GM21360 (cell line): ENCODE measurements at regions not wholly inside any gene's neighbourhood (a gene's known extent, or its start where the extent isn't known, plus 50 kb on each side); places are given as distances from the start of the nearest gene placed in this dataset.

Experiments
- ATAC-seq: cut with Tn5 transposase; IDR thresholded peaks from one replicate; pipeline ENCODE4 v1.9.1; 2021; ENCODE audit warnings: mild to moderate bottlenecking, moderate library complexity; ENCODE audit not compliant: unreplicated experiment

DNA sequence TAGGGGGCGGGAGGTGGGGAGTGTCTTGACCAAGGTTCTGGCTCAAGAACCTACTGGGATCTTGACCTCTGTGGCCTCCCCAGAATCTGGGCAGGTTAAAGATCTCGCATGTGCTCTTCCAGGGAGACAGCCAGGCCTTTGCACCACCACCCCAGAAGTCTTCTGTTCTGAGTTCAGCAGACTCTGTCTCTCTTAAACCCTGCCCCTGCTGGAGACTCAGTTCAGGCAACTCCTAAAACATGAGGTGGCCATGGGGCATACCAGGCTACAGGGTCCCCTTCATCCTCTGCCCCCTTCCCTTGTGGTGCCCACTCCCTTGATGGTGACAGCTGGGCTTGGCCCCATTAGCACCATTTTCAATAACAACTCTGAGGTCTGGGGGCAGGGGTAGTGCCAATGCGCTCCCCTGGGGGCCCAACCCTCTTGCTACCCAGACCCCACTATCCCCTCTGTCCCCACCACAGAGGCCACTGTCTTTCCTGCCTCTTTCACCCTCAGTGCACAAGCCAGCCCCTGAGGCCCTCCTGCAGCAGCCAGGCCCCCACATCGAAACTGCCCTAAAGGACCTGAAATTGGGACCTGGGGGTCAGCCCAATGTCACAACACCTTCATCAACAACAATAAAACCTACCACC lies 132.7 kb upstream of the RUNX3 start:
- no peak for ATAC-seq

DNA sequence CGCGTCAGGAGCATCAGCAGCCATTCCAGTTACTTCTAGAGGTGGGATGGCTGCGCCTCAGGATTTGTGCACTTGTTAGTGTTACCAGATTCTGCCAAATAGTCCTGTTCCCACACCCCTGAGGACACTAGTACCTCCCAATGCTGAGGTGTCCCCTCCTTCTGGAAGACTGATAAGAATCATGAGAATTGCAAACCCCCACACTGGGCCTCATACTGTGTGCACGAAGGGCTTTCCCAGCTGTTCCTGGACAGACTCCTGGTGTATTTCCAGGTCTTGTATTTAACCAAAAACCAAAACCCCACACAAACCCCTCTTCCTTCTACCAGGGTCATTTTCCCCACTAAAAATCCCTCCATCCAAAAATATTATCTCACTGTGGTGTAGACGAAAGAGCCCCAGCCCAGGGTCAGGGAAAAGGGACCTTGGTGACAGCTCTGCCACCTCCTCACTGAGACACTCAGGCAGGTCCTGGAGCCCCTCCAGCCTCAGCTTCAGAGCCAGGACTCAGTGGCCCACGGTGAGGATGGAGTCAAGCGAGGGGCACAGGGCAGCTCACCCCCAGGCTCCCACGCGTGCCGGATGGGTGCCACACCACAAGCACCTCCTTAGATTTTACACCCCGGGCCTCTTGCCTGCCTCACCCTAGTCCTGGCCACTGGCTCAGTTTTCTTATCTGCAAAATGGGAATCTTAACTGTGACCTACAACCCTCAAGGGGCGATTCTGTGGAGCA lies 131.4 kb upstream of the RUNX3 start:
- ATAC-seq, result no peak

DNA sequence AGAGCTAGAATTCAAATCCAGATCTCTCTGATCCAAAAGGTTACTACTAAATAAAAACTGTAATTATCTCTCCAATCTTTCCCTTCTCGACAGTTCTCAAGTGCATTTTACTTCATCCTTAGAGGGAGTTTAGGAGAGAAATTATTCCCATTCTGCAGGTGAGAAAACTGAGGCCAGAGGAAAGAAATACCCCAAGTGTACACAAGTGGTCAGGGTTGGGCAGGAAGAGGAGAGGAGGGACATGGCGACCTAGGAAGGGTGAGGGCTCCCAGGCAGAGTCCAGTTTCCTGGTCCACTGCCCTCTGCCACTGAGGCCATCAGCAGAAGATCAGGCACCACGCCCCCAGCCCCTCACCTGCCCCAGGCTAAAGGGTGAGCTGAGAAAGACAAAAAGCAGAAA lies 127.1 kb upstream of the RUNX3 start:
- ATAC-seq, result no peak

DNA sequence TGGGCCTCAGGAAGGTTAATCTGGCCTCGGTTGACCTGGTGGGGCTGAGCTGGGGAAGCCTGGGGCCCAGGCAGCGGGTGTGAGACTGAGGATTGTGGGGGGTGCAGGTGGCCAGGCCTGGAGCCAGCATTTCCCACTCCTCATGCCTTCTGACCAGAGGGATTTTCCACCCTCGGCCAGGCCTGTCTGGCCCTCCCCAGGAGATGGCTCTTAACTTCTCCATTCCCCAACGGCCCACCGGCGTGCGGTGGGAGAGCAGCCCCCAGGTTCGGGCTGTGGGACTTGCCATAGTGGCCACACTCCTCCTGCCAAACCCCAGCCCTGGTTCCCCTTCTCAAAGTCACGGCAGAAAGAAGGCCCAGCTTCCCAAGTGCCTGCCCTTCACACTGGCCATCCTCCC lies 126.5 kb upstream of the RUNX3 start:
- no peak for ATAC-seq

DNA sequence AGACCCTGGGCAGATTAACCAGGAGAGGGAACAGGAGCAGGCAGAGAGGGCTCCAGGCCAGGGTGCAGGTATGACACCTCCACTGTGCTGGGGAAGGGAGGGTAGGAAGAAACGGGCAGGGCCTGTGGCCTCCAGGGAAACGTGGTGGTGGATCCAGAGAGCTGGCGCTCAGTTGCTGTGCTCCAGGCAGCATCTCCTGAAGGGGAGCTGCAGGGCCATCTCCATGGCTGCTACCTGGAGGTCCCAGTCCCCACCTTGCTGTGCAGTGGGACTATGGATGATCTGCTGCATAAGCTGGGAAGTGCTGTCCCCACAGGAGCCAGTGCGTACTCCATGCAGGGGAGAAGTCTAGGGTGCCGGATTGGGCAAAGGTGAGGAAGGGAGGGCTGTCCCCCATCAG lies 125.9 kb upstream of the RUNX3 start:
- ATAC-seq, result no peak

DNA sequence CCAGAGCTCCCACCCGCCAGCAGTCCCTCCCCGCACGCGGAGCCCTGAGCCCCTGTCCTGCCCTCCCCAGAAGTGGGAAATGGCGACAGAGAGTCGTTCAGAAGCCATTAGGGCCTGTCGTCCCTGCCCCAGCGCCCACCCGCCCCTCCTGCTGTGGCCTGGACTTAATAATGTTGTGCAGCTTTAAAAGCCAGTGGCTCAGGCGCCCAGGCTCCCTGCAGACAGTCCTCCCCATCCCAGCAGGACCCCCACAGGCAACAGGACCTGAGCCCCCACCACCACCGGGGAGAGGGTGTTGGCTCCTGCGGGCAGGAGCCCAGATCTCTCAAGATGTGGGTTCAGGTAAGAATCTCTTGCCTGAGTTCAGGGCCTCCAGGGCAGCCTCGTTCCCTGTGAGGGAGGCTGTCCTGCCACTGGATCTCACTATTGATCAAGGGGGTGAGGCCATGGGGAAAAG lies 125.3 kb upstream of the RUNX3 start:
- ATAC-seq, result no peak

DNA sequence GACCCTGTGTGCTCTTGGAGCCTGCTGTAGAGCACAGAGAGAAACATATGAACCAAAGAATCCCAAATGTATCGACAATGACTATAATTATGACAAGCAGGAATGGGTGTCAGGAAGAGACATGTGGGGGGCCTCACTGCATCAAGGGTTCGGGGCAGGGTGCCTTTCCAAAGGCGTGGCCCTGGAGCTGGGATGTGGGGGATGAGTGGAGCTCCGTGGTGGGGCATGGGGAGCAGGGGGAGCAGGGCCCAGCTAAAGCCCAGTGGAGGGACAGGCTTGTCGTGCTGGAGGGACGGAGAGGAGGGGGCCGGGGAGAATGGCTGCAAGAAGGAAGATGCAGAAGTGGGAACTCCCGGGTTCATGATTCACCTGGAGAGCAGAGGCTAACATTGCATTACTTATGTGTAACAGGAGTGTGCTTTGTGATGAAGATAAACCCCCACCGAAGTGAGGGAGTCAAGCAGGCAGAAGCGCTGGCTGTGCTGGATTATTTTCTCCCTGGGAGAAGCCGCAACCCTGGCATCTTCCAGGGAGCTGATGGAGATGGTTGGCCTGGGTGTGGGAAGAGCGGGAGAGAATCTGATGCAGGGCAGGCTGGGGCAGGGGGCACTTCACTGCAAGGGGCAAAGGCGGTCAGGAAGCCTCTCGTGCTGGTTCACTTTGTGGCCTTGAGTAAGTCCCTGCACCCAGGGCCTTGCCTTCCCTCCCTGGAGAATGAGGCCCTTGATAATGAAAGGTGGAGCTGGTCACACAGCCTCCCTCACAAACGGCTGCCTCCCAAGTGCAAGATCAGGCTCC lies 124.6 kb upstream of the RUNX3 start:
- ATAC-seq, result no peak

DNA sequence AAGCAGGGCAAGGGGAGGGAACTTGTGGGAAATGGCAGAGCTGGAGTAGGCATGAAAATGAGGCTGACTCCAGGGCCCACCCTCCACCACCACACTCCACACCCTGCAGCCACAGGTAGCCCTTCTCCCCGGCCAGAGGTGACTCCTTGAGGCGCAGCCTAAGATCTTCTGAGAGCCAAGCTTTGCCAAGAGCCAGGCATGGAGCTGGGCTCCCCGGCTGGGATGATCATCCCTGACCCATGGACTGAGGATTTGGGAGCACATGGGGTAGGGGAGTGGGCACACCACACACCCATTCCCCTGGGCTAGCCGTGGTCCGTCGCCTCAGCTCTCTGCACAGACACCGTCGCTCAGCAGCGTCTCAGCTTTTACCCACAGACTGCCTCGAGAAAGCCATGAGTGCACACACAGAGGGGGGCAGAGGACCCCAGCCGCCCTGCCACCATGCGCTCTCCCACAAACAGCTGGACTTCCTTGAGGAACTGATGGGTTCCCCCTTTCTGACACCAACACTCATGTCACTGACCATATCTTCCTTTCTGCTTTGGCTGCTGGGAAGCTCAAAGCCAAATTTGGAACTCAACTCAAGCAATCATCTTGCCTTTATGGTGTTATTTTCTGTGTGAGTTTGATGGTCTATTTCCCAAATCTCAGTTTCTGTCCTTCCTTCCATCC lies 123.6 kb upstream of the RUNX3 start:
- ATAC-seq, result no peak

DNA sequence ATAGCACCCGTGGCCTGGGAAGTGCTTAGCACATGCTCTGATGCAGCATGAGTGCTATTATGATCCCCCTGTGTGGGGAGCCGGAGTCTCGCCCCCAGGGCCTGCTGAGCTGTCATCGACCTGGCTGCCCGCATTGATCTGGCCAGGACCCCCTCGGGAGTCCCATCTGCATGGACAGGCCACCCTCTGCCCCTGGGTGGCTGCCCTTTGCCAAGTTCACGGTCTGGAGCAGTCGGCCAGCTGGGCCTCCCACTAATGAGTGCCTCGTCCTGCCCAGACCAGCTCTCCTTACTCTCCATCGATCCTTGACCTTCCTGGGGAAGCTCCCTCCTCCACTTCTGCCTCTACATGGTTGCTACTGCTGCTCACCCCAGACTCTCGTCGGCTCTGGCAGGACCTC lies 121.8 kb upstream of the RUNX3 start:
- no peak for ATAC-seq

DNA sequence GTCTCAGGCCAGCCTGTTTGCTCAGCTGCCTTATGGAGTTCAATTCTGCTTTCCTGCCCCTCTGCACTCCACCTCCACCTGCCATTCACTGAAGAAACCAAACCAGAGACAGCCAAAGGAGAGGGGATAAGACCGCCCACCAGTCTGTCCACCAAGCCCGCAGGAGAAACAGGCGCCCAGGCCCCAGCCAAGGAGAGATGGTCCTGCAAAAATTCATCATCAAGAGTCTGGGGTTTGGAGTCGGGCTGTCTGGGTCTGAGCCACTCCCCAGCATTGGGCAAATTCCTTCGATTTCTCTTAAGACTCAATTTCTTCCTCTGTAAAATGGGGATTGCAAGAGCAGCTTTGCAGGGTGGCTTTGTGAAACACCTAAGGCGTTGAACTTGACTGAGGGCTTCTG lies 121.4 kb upstream of the RUNX3 start:
- ATAC-seq, result no peak

DNA sequence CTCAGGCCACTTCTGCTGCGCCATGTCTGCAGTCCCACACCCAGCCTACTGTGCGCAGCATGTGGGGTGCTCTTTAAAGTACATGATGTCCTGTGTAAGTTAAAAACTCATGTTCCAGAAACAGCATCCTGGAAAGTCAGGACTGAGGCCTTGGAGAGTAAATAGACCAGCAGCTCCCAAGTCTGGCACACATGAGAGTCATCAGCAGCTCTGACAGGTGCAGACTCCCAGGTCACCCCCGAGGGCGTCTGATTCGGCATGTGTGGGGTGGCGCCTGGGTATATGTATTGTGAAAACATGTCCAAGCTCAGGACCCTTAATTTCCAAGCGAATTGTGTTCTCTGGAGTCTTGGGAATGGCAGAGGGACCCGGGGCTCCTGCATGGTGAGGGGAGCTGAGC lies 120.1 kb upstream of the RUNX3 start:
- no peak for ATAC-seq

DNA sequence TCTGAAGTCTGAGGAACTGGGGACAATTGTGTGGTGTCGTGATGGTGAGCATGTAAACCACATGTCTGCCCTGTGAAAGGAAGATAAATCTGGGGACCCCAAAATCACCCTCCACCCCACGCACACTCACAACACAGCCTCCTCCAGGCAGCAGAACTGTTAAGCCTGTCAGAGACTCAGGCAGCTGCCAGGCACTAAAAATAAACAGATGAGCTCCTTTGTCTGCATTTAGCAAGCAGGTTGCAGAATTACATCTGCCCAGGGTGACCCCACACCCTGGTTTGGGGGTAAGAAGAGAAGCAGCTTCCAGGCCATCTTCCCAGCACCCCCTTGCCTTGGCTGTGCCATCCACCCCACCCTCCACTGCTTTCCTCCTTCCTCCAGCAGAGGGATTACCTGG lies 119.1 kb upstream of the RUNX3 start:
- no peak for ATAC-seq

DNA sequence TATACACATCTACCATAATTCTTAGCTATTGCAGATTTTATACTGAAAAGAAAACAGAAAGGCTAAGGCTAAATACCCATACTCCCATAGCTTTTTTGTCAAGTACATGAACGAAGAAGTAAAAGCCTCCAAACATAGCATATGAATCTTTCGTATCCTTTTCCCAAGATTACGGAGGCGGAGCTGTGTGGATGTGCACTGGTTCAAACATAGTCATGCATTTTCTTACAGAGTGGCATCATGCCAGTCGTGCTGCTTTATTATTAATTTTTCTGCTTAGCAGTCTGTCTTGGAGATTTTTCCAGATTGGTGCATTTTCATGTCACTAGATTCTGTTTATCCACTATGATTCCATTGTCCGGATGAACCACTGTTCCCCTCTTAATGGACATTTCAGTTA lies 118.7 kb upstream of the RUNX3 start:
- ATAC-seq, result no peak

DNA sequence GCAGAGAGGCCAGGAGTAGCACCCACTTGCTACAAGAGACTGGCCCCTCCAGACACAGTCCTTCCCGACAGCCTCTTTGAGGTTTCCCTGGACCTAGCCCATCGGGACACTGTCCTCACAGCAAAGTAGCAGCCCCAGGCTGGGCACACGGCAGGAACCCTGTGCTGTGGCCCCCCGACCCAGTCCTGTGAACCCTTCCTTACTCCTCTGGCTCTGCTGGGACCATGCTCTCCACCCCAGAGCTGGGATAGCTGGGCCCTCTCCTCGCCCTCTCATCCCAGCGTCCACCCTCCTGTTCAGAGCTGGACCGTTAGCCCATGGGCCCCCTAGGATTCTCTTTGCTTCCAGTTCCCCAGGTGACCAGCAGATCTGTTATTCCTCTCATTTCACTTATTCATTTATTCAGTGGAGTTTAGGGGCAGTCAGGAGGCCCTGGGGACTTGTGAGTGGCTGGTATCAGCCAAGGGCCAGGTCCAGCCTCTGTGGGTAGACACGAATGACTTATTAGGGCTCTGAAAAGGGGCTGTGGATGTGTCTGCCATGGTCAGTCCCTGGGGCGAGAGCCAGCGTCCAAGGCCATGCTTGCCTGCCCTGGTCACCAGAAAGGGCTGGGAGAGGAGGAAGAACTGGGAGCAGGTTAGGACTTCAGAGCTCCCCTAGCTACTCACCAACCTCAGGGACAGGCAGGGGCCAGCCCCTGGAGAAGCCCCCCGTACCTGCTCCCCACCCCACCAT lies 117.6 kb upstream of the RUNX3 start:
- no peak for ATAC-seq

DNA sequence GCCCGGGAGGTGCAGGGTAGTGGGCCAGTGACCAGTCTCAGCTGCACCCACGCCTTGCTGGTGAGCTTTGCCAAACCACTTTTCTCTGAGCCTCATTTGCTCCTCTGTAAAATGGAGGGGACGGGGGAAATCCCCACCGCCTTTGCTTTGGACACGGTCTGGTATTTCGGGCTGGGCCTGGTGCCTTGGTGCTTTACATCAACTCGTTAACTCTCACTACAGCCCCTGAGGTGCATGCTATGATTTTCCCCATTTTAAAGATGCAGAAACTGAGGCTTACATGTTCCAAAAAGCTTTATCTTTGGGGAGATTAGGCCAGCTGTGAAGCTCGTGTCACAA lies 116.1 kb upstream of the RUNX3 start:
- no peak for ATAC-seq

DNA sequence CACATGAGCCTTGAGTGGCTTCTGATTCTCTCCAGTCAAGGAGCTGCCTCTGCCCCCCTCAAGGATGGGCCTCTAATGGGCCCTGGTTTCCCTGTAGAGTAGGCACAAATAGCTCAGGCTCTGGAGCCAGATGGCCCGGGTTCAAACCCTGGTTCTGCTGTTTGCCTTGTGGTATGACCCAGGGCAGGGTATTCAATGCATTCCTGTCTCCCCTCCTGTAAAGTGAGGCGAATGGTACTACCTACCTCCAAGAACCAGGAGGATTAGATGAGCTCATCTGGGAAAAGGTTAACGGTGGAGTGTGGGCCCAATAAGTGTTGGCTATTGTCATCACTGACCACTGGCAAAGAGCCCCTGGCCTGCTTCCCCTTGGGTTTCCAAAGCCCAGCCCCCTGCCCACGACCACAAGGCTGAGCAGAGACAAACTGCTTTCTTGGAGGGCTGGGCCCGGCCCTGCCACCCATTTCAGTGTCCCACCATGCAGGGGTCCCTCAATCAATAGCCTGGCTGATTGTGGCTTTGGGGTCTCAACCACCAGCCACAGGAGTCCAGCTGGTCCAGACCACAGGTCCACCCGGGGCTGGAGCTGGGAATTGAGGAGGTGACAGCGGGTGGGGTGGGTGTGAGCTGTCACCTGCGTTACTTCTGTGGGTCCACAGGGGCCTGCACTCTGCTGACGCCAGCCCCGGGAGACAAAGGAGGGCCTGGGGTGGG lies 115.6 kb upstream of the RUNX3 start:
- ATAC-seq, result no peak

DNA sequence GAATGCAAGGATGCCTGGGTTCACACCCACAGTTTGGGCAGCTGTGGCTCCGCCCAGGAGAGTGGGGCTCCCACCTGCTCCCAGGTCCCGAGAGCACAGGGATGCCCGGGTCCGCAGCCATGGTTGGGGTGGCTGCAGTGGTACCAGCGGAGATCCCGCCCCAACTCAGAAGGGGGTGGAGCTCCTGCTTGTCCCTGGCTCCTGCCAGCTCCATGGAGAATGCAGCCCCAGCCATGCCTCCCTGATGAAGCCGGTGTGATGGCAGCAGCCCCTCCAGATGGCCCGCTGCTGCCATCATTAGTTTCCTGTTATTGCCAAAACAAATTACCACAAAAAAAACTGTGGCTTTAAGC lies 113.1 kb upstream of the RUNX3 start:
- ATAC-seq, result no peak

DNA sequence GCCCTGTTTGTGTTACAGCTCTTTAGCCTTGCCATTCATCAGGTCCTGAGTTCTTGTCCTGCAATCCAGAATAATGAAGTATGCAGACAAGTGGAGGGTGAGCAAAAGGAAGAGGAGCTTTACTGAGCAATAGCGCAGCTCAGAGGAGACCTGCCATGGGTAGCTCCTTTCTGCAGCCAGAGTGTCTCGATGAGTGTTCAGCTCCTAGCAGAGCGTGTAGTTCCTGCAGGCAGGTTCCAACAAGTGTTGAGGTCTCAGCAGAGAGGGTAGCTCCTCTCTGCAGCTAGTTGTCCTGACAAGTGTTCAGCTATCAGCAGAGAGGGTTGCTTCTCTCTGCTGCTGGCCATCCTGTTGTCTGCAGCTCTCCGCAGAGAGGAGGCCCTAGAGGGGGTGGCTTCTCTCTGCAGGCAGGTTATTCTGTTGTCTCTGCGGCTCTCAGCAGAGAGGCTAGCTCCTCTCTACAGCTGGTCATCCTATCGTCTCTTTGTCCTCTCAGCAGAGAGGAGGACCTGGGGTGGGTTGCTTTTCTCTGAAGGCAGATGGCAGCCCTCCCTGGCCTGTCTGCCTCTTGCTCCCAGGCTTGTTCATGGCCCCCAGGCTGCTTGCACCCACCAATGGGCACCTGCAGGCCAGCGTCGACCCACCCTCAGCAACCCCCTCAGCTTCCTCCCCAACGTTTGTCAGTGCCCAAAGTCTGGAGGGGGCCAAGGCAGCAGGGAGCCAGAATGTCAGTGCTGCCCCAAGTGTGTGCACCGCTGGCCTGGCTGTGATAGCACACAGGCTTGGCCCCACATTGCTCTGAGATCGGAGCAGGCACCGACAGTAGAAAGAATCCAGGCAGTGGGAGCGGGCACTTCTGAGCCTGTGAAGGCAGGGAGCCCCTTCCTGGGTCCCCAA lies 112.5 kb upstream of the RUNX3 start:
- ATAC-seq, result no peak

DNA sequence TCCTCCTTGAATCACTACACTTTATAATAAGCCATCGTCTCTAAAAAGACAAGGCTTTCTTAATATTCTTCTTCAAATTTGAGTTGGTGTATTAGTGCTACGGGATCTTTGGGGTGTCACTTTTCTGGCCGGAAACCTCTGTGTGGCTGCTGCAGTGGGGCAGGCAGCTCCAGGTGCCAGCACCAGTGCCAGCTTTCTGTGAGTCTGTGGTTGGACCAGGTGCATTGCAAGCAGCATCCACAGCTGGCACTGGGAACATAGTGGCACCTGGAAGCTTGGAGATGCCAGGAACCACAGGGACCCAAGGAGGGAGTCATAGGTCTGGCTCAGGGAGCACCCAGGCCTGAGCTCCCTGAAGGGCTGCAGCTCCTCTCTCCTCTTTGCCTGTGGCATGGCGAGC lies 111.8 kb upstream of the RUNX3 start:
- no peak for ATAC-seq
